ENCODE measurements at regions not wholly inside any gene's neighbourhood (a gene's known extent, or its start where the extent isn't known, plus 50 kb on each side); places are given as distances from the start of the nearest gene placed in this dataset.

DNA sequence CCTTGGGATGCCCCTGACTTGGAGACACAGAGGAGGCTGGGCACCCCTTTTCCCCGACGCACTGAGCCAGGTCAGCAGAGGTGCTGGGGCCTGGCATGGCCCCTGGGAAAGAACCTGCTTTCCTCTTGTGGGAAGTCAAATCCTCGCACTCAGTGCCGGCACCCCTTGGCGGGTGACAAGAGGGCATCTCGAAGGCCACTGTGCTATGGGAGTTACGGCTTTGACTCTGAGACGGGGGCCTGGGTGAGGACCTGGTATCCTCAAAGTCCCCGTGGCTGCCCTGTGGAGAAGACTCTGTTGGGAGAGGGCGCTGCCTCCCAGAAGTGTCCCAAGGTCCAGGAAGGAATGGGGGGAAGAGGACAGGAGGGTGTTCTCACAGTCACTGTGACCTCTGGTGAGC is 117.0 kb downstream of the METRNL start:
- TF ChIP-seq, protein P1, sequence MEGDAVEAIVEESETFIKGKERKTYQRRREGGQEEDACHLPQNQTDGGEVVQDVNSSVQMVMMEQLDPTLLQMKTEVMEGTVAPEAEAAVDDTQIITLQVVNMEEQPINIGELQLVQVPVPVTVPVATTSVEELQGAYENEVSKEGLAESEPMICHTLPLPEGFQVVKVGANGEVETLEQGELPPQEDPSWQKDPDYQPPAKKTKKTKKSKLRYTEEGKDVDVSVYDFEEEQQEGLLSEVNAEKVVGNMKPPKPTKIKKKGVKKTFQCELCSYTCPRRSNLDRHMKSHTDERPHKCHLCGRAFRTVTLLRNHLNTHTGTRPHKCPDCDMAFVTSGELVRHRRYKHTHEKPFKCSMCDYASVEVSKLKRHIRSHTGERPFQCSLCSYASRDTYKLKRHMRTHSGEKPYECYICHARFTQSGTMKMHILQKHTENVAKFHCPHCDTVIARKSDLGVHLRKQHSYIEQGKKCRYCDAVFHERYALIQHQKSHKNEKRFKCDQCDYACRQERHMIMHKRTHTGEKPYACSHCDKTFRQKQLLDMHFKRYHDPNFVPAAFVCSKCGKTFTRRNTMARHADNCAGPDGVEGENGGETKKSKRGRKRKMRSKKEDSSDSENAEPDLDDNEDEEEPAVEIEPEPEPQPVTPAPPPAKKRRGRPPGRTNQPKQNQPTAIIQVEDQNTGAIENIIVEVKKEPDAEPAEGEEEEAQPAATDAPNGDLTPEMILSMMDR (IDR thresholded peaks at IDR 0.05; ENCODE audit: borderline replicate concordance), result no peak
- H3K4me1 ChIP-seq, result peaks cover 71% of the 10 kb centered on the region
- H3K36me3 ChIP-seq, result no peaks in the 10 kb centered on the region
- no peaks in the 10 kb centered on the region for H3K9me3 ChIP-seq (replicated peaks)
- H3K27ac ChIP-seq (replicated peaks), result peak overlapping the region; percentile 62
- H3K4me3 ChIP-seq, result no peak overlapping the region
- intact Hi-C loops (cut with micrococcal nuclease), result no loop called here
- no peaks in the 10 kb centered on the region for H3K27me3 ChIP-seq (ENCODE audit: low read depth)
- DNase-seq, result peak; percentile 13

DNA sequence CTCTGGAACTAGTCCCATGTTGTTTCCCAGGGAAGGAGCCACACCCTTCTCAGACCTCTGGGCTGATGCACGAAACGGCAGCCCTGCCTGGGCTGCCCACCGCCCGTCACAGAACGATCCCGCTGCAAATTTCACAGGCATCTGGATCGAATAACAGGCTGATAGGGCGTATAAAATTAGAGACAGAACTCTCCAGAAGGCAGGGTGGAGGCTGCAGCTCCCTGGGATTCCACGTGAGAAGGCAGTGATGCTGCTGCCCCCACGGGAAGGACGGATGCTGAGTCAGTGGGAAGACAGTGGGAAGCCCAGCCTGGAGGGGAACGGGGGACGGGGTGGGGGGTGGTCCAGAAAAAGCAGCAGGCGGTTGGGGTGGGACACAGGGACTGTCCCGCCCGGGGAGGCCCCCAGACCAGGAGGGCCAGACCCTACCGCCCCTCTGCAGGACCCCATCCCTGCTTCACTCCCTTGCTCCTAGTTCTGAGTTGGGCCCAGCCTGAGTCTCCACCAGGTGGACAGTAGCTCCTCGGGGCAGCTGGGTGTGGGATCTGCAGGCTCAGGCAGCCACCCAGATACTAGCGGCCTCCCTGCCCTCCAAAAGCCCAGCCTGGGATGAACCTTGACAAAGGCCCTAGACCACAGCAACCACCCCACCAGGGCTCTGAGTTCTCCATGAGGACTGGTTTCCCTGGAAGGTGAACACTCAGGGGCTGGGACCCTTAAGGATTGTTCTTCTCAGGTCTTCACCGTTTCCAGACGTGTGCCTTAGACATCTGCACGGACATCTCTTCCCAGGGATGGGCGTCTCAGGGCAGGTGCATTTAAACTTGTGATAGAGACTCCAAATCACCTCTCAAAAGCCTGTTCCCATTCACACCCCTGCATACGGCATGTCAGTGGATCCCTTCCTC is 117.8 kb downstream of the METRNL start:
- TF ChIP-seq, protein P1 (IDR thresholded peaks at IDR 0.05; ENCODE audit: borderline replicate concordance), result no peak
- H3K27ac ChIP-seq (replicated peaks), result peak overlapping the region; percentile 62
- H3K4me1 ChIP-seq, result peaks cover 80% of the 10 kb centered on the region
- no peaks in the 10 kb centered on the region for H3K9me3 ChIP-seq (replicated peaks)
- intact Hi-C loops (cut with micrococcal nuclease), result no loop called here
- no peaks in the 10 kb centered on the region for H3K27me3 ChIP-seq (ENCODE audit: low read depth)
- peak; percentile 11 for DNase-seq
- H3K4me3 ChIP-seq, result no peak overlapping the region
- no peaks in the 10 kb centered on the region for H3K36me3 ChIP-seq

DNA sequence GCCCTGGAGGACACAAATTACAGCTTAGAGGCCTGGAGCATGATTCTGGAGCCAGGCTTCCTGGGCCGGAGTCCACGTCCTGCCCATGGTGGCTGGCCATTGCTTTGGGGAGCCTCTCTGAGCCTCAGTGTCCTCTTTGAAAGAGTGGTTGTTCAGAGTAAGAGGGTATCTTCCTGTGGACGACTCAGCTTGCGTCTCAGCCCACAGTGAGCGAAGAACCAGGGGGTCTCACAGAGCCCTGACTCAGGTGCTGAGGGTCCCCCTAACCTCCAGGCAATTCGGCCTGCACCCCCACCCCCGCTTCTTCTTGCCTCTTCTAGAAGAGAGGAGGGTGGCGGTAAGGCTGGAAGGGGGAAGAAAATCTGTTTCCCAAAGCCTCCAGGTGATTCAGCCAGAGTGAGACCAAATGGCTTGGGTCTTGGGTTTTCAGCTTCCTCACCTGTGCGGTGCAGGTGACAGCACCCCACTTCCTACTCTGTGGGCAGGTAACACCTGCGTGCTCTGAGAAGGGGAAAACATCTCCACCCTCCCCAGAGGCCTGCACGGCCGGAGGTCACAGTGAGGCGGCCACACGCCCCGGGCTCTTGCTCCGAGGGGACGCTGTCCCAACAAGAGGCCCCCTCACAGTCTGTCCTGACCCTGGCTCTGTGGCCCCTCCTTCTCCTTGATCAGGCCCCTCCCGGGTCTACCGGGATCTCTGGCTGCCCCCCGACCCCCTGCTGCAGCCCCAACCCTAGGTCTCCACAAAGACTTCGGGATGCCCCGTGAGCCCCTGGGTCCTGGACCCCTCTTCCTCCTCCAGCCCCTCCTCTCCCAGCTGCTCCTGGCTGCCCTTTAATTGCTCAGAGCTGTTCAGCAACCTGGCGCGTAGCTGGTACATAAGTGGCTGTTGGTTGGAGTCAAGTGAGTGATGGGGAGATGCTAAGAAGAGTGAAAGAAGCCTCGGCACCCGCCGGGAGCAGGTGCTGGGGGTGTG is 119.2 kb downstream of the METRNL start:
- Histone ChIP-seq H3K4me1 (peaks cover 91% of the 10 kb centered on the region), H3K4me3 (peak overlapping the region; percentile 36)

DNA sequence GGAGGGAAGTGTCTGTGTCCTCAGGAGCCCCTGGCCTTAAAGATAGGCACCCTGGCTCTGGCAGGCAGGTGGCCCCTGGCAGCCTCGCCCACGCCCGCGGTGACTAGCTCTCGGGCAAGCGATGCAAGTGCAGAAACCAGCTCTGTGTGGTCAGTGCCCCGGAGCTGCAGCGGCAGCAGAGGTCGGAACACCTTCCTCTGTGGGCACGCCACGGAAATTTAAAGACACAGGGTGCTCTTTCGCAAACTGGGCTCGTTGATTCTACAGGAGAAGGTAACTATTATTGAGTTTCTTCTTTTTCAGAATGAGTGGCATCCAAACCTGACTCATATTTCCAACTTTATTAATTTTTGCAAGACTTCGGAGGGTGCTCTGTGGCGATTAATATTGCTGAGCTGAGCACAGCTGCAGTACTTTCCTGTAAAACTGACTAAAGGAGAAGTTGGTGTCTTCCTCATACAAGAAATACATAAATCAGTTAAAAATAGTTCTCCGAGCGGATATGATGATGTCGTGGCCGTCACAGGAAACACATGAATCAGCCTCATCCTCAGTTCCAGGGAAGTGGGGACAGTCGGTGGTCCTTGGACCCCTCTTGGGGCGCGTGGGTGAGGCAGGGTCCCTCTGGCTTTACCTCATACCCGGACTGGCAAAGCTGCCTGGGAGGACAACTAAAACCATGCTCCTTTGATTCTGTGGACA is 120.2 kb downstream of the METRNL start:
- peak overlapping the region; percentile 36 for H3K4me3 ChIP-seq
- H3K27ac ChIP-seq (replicated peaks), result peak overlapping the region; percentile 66
- no peaks in the 10 kb centered on the region for H3K27me3 ChIP-seq (ENCODE audit: low read depth)
- peaks cover 88% of the 10 kb centered on the region for H3K4me1 ChIP-seq
- peak; percentile 57 for DNase-seq
- intact Hi-C loops (cut with micrococcal nuclease), result no loop called here
- TF ChIP-seq, protein P1 (IDR thresholded peaks at IDR 0.05; ENCODE audit: borderline replicate concordance), result no peak
- H3K36me3 ChIP-seq, result no peaks in the 10 kb centered on the region
- H3K9me3 ChIP-seq (replicated peaks), result no peaks in the 10 kb centered on the region

More for the DNA sequence above, 119.2 kb downstream of the METRNL start:
- Histone ChIP-seq H3K27ac (replicated peaks) (peak overlapping the region; percentile 66), H3K27me3 (ENCODE audit: low read depth) (no peaks in the 10 kb centered on the region), H3K36me3 (no peaks in the 10 kb centered on the region), H3K9me3 (replicated peaks) (no peaks in the 10 kb centered on the region)
- TF ChIP-seq, protein P1 (IDR thresholded peaks at IDR 0.05; ENCODE audit: borderline replicate concordance), result no peak
- intact Hi-C loops (cut with micrococcal nuclease), result no loop called here
- DNase-seq, result peak; percentile 13

DNA sequence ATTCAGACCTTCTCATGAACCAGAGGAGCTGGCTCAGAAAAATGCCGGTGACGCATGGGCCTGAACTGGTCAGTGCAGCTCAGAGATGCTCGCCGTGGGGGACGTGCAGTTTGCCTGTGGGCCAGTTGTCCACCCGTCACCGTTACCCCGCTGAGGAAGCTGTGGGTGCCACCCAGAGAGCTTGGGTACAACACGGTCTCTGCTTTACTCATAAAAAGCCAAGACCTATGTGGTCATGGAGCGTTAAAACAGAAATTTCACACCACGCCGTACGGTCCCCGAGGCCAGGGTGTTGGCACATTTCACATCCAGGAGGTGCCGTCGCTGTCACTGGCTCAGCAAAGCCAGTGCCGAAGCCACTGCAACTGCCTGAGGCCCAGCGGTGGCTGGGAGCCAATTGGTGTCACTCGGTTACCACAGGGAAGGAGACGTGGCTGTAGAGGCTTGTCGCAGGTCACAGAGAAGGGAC is 120.9 kb downstream of the METRNL start:
- H3K4me3 ChIP-seq, result peak overlapping the region; percentile 36
- intact Hi-C loops (cut with micrococcal nuclease), result no loop called here
- peaks cover 82% of the 10 kb centered on the region for H3K4me1 ChIP-seq

More for the DNA sequence above, 120.9 kb downstream of the METRNL start:
- Histone ChIP-seq H3K27me3 (ENCODE audit: low read depth) (no peaks in the 10 kb centered on the region), H3K9me3 (replicated peaks) (no peaks in the 10 kb centered on the region), H3K27ac (replicated peaks) (peak overlapping the region; percentile 66), H3K36me3 (no peaks in the 10 kb centered on the region)
- TF ChIP-seq, protein P1 (IDR thresholded peaks at IDR 0.05; ENCODE audit: borderline replicate concordance), result no peak
- peak; percentile 76 for DNase-seq
